HEK293 (cell line): ENCODE measurements at regions not wholly inside any gene's neighbourhood (a gene's known extent, or its start where the extent isn't known, plus 50 kb on each side); places are given as distances from the start of the nearest gene placed in this dataset.
A peak's percentile ranks its signal among the peaks of the same experiment; 100 is the strongest.

Experiments
- CTCF ChIA-PET: fragments of 350-600 bp; formaldehyde crosslinking; extraction: SDS; loops from one replicate; lab custom pipeline; 2021; ENCODE audit warnings: antibody characterized with exemption; lab: Yijun Ruan, JAX
- POLR2A ChIA-PET: fragments of 300-600 bp; formaldehyde crosslinking; extraction: SDS; loops from one replicate; lab custom pipeline; 2020; ENCODE audit warnings: antibody characterized with exemption, inconsistent platforms; lab: Yijun Ruan, JAX
- H3K27ac ChIP-seq: fragments of 200-500 bp; sonication (Bioruptor generic); 2 replicates; pipeline ENCODE4 v1.5.1; 2014; ENCODE audit warnings: low read depth, low read length, control low read depth, inconsistent platforms; ENCODE audit errors: extremely low read depth
- H3K36me3 ChIP-seq, 2 experiments: fragments of 200-500 bp in 1 of 2; sonication (Bioruptor generic) in 1 of 2; 1 replicate in 1 of 2; 2 replicates in 1 of 2; pipeline ENCODE4 v1.5.1; 2014 to 2017; ENCODE audit warnings: inconsistent platforms in 2 of 2, low read length in 2 of 2; ENCODE audit not compliant: control insufficient read depth in 2 of 2, insufficient read depth in 1 of 2
- H3K4me1 ChIP-seq: fragments of 200-500 bp; sonication (Bioruptor generic); 2 replicates; pipeline ENCODE4 v1.5.1; 2014; ENCODE audit warnings: mild to moderate bottlenecking, low read length, inconsistent platforms; ENCODE audit not compliant: control insufficient read depth, insufficient read depth
- H3K4me3 ChIP-seq: 2 replicates; pipeline ENCODE4 v1.5.1; 2011; ENCODE audit warnings: low read depth, mild to moderate bottlenecking, control low read depth, low read length, moderate library complexity
- H3K9me3 ChIP-seq: fragments of 200-500 bp; sonication (Bioruptor generic); 2 replicates; pipeline ENCODE4 v1.5.1; 2014; ENCODE audit warnings: low read depth, low read length, inconsistent platforms; ENCODE audit not compliant: control insufficient read depth, insufficient read depth
- BCL11B ChIP-seq: fragments of 450-650 bp; formaldehyde crosslinking; IDR thresholded peaks from 2 replicates; pipeline ENCODE4 v1.5.1; 2016; ENCODE audit warnings: low read depth, missing biosample characterization, missing genetic modification characterization
- FEZF1 ChIP-seq: fragments of 450-650 bp; formaldehyde crosslinking; IDR thresholded peaks from 2 replicates; pipeline ENCODE4 v1.5.1; 2016; ENCODE audit warnings: missing biosample characterization, missing genetic modification characterization
- GLI4 ChIP-seq: fragments of 450-650 bp; formaldehyde crosslinking; IDR thresholded peaks from 2 replicates; pipeline ENCODE4 v1.5.1; 2016; ENCODE audit warnings: missing biosample characterization, missing genetic modification characterization
- HOXD13 ChIP-seq: sonication (generic); formaldehyde crosslinking; IDR thresholded peaks from 2 replicates; pipeline ENCODE4 v1.8.0; 2022; ENCODE audit warnings: missing genetic modification reagents, borderline replicate concordance
- KLF16 ChIP-seq: fragments of 450-650 bp; formaldehyde crosslinking; IDR thresholded peaks from 2 replicates; pipeline ENCODE4 v1.5.1; 2017; ENCODE audit warnings: missing biosample characterization, missing genetic modification characterization
- ZNF112 ChIP-seq: fragments of 450-650 bp; formaldehyde crosslinking; IDR thresholded peaks from 2 replicates; pipeline ENCODE4 v1.5.0; 2017; ENCODE audit warnings: missing biosample characterization, missing genetic modification characterization
- ZNF121 ChIP-seq: fragments of 450-650 bp; formaldehyde crosslinking; IDR thresholded peaks from 2 replicates; pipeline ENCODE4 v1.5.1; 2016; ENCODE audit warnings: missing biosample characterization, missing genetic modification characterization
- ZNF354C ChIP-seq: fragments of 450-650 bp; formaldehyde crosslinking; IDR thresholded peaks from 2 replicates; pipeline ENCODE4 v1.5.1; 2016; ENCODE audit warnings: missing biosample characterization, missing genetic modification characterization, low read depth, borderline replicate concordance
- ZNF366 ChIP-seq: fragments of 450-650 bp; formaldehyde crosslinking; conservative IDR thresholded peaks from 2 replicates; pipeline ENCODE4 v1.5.1; 2016; ENCODE audit warnings: missing biosample characterization, missing genetic modification characterization
- ZNF530 ChIP-seq: fragments of 450-650 bp; formaldehyde crosslinking; IDR thresholded peaks from 2 replicates; pipeline ENCODE4 v1.5.1; 2016; ENCODE audit warnings: low read depth, missing biosample characterization, missing genetic modification characterization
- ZNF596 ChIP-seq: fragments of 450-650 bp; IDR thresholded peaks from 2 replicates; pipeline ENCODE4 v1.5.0; 2018; ENCODE audit warnings: missing biosample characterization, mild to moderate bottlenecking, missing genetic modification characterization, moderate library complexity
- ZNF701 ChIP-seq: fragments of 450-650 bp; formaldehyde crosslinking; IDR thresholded peaks from 2 replicates; pipeline ENCODE4 v1.5.1; 2016; ENCODE audit warnings: missing biosample characterization, missing genetic modification characterization
- ZNF76 ChIP-seq: fragments of 450-650 bp; formaldehyde crosslinking; IDR thresholded peaks from 2 replicates; pipeline ENCODE4; 2016; ENCODE audit warnings: low read depth, missing biosample characterization, missing genetic modification characterization, borderline replicate concordance
- TF ChIP-seq, protein P1 (sequence below): fragments of 450-650 bp; formaldehyde crosslinking; IDR thresholded peaks from 2 replicates; pipeline ENCODE4 v1.5.1; 2016; ENCODE audit warnings: missing biosample characterization, missing genetic modification characterization
- TF ChIP-seq, protein P2 (sequence below): fragments of 450-650 bp; formaldehyde crosslinking; IDR thresholded peaks from 2 replicates; pipeline ENCODE4 v1.5.1; 2016; ENCODE audit warnings: missing biosample characterization, missing genetic modification characterization
- TF ChIP-seq, protein P3 (sequence below): fragments of 450-650 bp; formaldehyde crosslinking; IDR thresholded peaks from 2 replicates; pipeline ENCODE4 v1.5.1; 2016; ENCODE audit warnings: missing biosample characterization, missing genetic modification characterization
- TF ChIP-seq, protein P4 (sequence below): fragments of 450-650 bp; formaldehyde crosslinking; IDR thresholded peaks from 2 replicates; pipeline ENCODE4 v1.5.1; 2016; ENCODE audit warnings: missing biosample characterization, missing genetic modification characterization
- TF ChIP-seq, protein P5 (sequence below): IDR thresholded peaks from 2 replicates; pipeline ENCODE4 v1.6.1; 2011; ENCODE audit warnings: mild to moderate bottlenecking, low read depth, low read length, borderline replicate concordance

DNA sequence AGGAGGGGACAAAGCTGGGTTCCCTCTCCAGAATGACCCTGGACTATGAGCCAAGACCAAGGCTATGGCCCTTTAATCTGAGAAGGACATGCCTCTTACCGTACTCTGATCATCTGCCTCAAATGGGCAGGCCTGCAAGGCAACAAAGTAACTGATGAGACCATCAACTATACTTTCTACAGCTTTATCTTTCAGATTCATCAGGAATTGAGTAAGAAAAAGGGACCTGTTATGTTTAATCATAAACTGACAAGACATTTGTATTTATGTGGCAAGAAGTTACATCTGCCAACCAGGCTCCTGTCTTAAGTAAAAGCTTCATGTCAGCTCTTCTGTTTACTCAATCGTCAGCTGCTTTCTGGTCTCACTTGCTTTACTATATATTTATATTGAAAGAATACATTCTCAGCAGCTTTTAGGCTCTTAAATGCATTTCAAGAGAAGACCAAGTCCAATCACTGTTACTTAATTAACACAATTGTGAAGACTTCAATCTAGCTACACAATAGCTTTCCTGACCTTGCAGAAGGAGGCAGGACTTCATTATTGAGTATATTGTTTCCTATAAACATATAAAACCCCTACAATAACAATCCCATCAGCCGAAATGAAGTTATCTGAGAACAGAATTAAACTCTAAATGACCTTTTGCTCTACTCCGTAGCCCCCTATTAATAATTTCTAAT, 163.8 kb downstream of the ETAA1 start:
- TF ChIP-seq, protein P1, sequence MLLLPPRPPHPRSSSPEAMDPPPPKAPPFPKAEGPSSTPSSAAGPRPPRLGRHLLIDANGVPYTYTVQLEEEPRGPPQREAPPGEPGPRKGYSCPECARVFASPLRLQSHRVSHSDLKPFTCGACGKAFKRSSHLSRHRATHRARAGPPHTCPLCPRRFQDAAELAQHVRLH (tag by site-specific recombination), result no peak
- TF ChIP-seq FEZF1 (tag by site-specific recombination) (no peak), HOXD13 (CRISPR knock-in tag) (no peak), ZNF76 (no peak), ZNF121 (tag by site-specific recombination) (no peak), GLI4 (tag by site-specific recombination) (no peak), ZNF112 (tag by site-specific recombination) (no peak), ZNF530 (tag by site-specific recombination) (no peak), KLF16 (tag by site-specific recombination) (no peak), BCL11B (tag by site-specific recombination) (no peak), ZNF596 (tag by site-specific recombination) (no peak), ZNF354C (tag by site-specific recombination) (no peak), ZNF366 (no peak), ZNF701 (tag by site-specific recombination) (no peak)
- TF ChIP-seq, protein P2, sequence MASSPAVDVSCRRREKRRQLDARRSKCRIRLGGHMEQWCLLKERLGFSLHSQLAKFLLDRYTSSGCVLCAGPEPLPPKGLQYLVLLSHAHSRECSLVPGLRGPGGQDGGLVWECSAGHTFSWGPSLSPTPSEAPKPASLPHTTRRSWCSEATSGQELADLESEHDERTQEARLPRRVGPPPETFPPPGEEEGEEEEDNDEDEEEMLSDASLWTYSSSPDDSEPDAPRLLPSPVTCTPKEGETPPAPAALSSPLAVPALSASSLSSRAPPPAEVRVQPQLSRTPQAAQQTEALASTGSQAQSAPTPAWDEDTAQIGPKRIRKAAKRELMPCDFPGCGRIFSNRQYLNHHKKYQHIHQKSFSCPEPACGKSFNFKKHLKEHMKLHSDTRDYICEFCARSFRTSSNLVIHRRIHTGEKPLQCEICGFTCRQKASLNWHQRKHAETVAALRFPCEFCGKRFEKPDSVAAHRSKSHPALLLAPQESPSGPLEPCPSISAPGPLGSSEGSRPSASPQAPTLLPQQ, result no peak
- TF ChIP-seq, protein P3, sequence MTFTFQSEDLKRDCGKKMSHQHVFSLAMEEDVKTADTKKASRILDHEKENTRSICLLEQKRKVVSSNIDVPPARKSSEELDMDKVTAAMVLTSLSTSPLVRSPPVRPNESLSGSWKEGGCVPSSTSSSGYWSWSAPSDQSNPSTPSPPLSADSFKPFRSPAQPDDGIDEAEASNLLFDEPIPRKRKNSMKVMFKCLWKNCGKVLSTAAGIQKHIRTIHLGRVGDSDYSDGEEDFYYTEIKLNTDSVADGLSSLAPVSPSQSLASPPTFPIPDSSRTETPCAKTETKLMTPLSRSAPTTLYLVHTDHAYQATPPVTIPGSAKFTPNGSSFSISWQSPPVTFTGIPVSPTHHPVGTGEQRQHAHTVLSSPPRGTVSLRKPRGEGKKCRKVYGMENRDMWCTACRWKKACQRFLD (tag by site-specific recombination), result no peak
- TF ChIP-seq, protein P4, sequence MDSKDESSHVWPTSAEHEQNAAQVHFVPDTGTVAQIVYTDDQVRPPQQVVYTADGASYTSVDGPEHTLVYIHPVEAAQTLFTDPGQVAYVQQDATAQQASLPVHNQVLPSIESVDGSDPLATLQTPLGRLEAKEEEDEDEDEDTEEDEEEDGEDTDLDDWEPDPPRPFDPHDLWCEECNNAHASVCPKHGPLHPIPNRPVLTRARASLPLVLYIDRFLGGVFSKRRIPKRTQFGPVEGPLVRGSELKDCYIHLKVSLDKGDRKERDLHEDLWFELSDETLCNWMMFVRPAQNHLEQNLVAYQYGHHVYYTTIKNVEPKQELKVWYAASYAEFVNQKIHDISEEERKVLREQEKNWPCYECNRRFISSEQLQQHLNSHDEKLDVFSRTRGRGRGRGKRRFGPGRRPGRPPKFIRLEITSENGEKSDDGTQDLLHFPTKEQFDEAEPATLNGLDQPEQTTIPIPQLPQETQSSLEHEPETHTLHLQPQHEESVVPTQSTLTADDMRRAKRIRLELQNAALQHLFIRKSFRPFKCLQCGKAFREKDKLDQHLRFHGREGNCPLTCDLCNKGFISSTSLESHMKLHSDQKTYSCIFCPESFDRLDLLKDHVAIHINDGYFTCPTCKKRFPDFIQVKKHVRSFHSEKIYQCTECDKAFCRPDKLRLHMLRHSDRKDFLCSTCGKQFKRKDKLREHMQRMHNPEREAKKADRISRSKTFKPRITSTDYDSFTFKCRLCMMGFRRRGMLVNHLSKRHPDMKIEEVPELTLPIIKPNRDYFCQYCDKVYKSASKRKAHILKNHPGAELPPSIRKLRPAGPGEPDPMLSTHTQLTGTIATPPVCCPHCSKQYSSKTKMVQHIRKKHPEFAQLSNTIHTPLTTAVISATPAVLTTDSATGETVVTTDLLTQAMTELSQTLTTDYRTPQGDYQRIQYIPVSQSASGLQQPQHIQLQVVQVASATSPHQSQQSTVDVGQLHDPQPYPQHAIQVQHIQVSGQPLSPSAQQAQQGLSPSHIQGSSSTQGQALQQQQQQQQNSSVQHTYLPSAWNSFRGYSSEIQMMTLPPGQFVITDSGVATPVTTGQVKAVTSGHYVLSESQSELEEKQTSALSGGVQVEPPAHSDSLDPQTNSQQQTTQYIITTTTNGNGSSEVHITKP, result no peak
- TF ChIP-seq, protein P5, sequence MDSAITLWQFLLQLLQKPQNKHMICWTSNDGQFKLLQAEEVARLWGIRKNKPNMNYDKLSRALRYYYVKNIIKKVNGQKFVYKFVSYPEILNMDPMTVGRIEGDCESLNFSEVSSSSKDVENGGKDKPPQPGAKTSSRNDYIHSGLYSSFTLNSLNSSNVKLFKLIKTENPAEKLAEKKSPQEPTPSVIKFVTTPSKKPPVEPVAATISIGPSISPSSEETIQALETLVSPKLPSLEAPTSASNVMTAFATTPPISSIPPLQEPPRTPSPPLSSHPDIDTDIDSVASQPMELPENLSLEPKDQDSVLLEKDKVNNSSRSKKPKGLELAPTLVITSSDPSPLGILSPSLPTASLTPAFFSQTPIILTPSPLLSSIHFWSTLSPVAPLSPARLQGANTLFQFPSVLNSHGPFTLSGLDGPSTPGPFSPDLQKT, result no peak
- no peaks in the 10 kb centered on the region for H3K36me3 ChIP-seq
- H3K27ac ChIP-seq, result peak overlapping the region; percentile 4
- peaks cover 9% of the 10 kb centered on the region for H3K4me1 ChIP-seq
- no peak overlapping the region for H3K4me3 ChIP-seq
- no peaks in the 10 kb centered on the region for H3K9me3 ChIP-seq
- POLR2A ChIA-PET, result no interaction called here
- CTCF ChIA-PET, result interaction anchor here (0.6 to 1.2 kb wide), 2 partner anchors 21 to 439 kb away, joined by 3 read pairs; no protein-coding TSS in a partner anchor
